ENCODE measurements at regions not wholly inside any gene's neighbourhood (a gene's known extent, or its start where the extent isn't known, plus 50 kb on each side); places are given as distances from the start of the nearest gene placed in this dataset.

DNA sequence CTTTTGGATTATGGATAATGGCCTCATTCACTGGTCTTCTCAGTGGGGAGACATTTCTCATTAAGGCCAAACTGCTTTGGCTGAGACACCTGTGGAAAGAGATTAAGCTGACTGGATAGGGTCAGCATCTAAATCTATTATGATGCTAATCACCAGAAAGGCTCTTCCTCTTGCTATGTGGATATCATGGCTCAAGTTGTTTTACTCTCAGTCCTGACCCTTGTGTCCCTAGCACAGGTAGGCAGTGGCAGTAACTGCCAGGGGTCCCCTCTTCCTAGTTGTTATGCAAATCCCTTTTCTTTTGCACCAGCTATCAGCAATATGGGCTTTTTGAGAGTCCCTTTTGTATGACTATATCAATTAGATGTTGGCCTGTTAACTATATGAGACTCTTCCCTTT is 335.7 kb upstream of the PLET1 start:
- Histone ChIP-seq H3K4me1 (no peaks in the 10 kb centered on the region), H3K27me3 (no peaks in the 10 kb centered on the region), H3K4me3 (no peak overlapping the region), H3K27ac (no peak overlapping the region), H3K36me3 (no peaks in the 10 kb centered on the region), H3K9me3 (no peaks in the 10 kb centered on the region)
- intact Hi-C loops (cut with DNase I): loop anchor here in 2 of 10 donors (10.0 kb wide), 2 partner anchors 48 to 368 kb away; partner anchors contain the start of gene NCAM1 (in 1 of the 2)
- TF ChIP-seq, protein P1, sequence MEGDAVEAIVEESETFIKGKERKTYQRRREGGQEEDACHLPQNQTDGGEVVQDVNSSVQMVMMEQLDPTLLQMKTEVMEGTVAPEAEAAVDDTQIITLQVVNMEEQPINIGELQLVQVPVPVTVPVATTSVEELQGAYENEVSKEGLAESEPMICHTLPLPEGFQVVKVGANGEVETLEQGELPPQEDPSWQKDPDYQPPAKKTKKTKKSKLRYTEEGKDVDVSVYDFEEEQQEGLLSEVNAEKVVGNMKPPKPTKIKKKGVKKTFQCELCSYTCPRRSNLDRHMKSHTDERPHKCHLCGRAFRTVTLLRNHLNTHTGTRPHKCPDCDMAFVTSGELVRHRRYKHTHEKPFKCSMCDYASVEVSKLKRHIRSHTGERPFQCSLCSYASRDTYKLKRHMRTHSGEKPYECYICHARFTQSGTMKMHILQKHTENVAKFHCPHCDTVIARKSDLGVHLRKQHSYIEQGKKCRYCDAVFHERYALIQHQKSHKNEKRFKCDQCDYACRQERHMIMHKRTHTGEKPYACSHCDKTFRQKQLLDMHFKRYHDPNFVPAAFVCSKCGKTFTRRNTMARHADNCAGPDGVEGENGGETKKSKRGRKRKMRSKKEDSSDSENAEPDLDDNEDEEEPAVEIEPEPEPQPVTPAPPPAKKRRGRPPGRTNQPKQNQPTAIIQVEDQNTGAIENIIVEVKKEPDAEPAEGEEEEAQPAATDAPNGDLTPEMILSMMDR (IDR thresholded peaks at IDR 0.05): no peak
- TF ChIP-seq POLR2A (IDR thresholded peaks at IDR 0.05): no peak
- DNase-seq (no peak), ATAC-seq (no peak)

DNA sequence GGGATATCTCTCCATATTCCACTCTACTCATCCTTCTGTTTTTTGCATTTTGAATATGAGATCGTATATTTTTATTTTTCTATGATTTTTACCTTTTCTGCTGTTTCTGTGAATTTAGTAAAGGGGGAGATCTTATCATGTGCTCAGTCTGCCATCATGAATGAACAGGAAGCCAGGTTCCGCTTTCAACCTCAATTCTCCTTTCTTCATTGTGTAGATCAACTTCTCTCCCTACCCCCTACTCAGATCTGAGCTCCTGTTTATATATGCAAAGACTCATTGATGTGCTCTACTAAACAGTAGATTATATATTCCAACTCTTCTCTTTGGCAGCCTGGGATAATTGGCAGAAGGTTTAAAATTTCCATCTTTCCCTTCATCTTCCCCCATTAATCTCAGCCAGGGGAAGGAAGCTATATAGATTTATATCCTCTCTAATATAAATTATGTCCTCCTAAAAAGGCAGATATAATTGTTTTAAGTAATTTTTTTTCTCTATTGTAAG is 336.7 kb upstream of the PLET1 start:
- peaks cover 0 to 8% (median 0%) of the 10 kb centered on the region in 12 donors for H3K4me1 ChIP-seq
- TF ChIP-seq POLR2A (IDR thresholded peaks at IDR 0.05): no peak
- WGBS, 4 donors: 90 to 98% (median 95%) methylated on average over 2 of the region's 2 CpGs
- intact Hi-C loops (cut with DNase I): loop anchor here in 2 of 10 donors (10.0 kb wide), 2 partner anchors 47 to 367 kb away; partner anchors contain the start of gene NCAM1 (in 1 of the 2)
- no peaks in the 10 kb centered on the region for H3K9me3 ChIP-seq
- no peaks in the 10 kb centered on the region for H3K36me3 ChIP-seq
- no peak overlapping the region for H3K27ac ChIP-seq
- no peaks in the 10 kb centered on the region for H3K27me3 ChIP-seq
- DNase-seq: no peak
- H3K4me3 ChIP-seq: no peak overlapping the region
- ATAC-seq: no peak

DNA sequence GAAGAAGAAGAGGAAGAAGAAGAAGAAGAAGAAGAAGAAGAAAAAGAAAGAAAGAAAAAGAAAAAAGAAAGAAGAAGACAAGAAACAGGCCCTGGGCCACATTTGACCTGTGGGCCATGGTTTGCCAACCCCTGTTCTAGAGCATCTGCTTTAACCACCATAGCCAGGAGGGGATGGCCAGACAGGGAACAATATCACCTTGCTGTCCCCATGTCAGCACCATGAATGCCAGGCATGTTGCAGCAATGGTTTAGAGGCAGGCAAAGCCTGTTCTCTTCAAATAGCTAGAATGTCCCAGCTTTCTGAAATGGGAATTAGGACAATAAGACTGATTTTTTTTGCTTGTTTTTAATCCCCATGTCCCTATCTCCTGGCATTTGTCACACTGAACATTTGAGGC is 338.6 kb upstream of the PLET1 start:
- TF ChIP-seq, protein P1 (IDR thresholded peaks at IDR 0.05): no peak
- no peak for TF ChIP-seq POLR2A (IDR thresholded peaks at IDR 0.05)
- Histone ChIP-seq H3K36me3 (no peaks in the 10 kb centered on the region), H3K27me3 (no peaks in the 10 kb centered on the region), H3K9me3 (no peaks in the 10 kb centered on the region), H3K27ac (no peak overlapping the region), H3K4me1 (peaks cover 0 to 9% (median 0%) of the 10 kb centered on the region in 12 donors), H3K4me3 (no peak overlapping the region)
- intact Hi-C loops (cut with DNase I): loop anchor here in 2 of 10 donors (10.0 kb wide), 2 partner anchors 46 to 366 kb away; partner anchors contain the start of gene NCAM1 (in 1 of the 2)
- ATAC-seq (no peak), DNase-seq (no peak)

DNA sequence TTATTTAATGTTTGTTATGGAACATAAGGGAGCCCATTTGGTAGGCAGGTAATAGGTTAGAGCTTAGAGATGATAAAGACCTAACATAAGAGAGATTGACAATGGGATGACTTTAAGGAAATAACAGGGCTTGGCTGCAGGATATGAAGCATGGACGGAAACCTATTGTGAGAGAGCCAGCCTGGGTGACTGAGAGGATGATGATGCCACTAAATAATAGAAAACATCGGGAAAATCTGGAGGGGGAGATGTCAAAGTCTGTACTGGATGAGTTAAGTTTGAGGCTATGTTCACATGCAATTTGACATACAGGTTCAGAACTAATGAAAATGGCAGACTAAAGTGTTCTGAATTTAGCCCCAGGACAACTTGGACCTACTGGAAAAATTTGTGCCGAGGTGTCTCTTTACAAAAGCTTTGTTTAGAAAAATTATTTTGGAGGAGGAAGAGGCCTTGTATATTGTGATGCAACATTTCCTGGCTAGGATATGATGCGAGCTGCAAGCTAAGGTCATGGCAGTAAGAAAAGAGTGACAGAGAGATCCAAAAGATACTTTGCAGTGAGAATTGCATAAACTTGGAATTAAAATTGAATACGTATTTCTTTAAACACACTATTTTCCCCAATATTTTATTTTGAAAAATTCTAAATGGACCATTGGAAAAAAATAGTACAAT is 339.3 kb upstream of the PLET1 start:
- no peaks in the 10 kb centered on the region for H3K27me3 ChIP-seq
- no peaks in the 10 kb centered on the region for H3K9me3 ChIP-seq
- no peak overlapping the region for H3K4me3 ChIP-seq
- DNase-seq (no peak), ATAC-seq (no peak)
- no peak for TF ChIP-seq POLR2A (IDR thresholded peaks at IDR 0.05)
- TF ChIP-seq, protein P1 (IDR thresholded peaks at IDR 0.05): no peak
- H3K4me1 ChIP-seq: peaks cover 0 to 9% (median 0%) of the 10 kb centered on the region in 12 donors
- intact Hi-C loops (cut with DNase I): loop anchor here in 2 of 10 donors (10.0 kb wide), 3 partner anchors 45 to 365 kb away; partner anchors contain the start of gene NCAM1 (in 1 of the 2)
- 62 to 70% (median 66%) methylated on average over 5 of the region's 5 CpGs for WGBS, 4 donors
- no peaks in the 10 kb centered on the region for H3K36me3 ChIP-seq
- H3K27ac ChIP-seq: no peak overlapping the region
